DMS153 treated with DMSO at 0.1 percent for 48 hours (cell line): ENCODE measurements at regions not wholly inside any gene's neighbourhood (a gene's known extent, or its start where the extent isn't known, plus 50 kb on each side); places are given as distances from the start of the nearest gene placed in this dataset.

Experiments
- DNase-seq: peaks from one replicate; lab custom pipeline; 2025; ENCODE audit not compliant: unreplicated experiment; lab: John Stamatoyannopoulos, UW

GRCh38 chr9:95733741-95734666 is 141.5 kb upstream of the ERCC6L2 start:
- DNase-seq, result no peak

GRCh38 chr9:95732802-95733688 is 142.4 kb upstream of the ERCC6L2 start:
- no peak for DNase-seq

DNA sequence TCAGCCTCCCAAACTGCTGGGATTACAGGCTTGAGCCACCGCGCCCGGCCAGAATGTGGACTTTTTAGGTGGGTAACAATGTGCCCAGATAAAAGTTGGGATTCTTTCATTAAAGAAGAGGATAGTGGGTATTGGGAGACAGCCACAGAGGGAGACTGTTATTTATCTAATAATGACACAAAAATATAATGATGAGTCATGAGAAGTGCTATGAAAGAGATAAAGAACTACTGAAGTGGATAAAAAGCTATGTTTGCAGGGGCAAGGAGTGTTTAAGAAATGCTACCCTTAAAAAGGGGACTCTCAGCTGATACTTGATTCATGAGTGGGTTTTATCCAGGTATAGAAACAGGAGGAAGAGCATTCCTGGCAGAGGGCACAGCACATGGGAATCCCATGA is 143.6 kb upstream of the ERCC6L2 start:
- no peak for DNase-seq

DNA sequence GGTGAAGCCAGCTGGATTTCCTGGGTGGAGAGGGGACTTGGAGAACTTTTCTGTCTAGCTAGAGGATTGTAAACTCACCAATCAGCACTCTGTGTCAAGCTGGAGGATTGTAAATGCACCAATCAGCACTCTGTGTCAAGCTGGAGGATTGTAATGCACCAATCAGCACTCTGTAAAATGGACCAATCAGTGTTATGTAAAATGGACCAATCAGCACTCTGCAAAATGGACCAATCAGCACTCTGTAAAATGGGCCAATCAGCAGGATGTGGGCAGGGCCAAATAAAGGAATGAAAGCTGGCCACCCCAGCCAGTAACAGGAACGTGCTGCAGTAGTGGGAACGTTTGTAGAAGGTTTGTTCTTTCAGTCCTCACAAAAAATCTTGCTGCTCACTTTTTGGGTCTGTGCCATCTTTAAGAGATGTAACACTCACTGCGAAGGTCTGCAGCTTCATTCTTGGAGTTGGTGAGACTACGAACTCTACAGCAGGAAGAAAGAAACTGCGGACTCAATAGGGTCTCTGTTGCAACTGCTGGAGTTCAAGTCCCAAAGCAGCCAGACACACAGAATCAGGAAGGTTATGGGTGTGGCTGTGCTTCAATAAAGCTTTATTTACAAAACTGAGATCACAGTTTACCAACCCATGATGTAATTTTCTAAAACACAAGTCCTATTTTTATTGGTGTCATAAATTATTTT is 145.7 kb upstream of the ERCC6L2 start:
- DNase-seq, result no peak

DNA sequence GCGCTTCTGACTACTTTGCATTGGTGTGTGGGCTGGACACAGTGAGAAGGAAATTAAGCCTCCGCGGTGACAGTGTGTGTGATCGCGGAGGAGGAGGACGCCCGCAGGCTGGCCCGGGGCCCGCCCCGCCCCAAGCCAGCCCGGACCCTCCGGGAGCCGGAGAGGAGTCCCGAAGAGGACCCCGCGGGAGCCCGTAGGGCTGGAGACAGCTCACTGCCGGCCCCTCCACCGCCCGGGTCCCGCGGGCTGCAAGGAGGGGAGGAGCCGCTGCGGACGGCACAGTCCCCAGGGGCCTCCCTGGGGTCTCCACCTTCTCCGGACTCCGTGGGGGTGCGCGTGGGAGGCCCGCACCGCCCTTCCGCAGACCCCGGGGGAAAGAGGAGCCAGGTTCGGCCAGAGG is 146.4 kb upstream of the ERCC6L2 start:
- no peak for DNase-seq

GRCh38 chr9:95727947-95728520 is 147.5 kb upstream of the ERCC6L2 start:
- no peak for DNase-seq

- DNase-seq, result peak; percentile 35
These were observed 148.7 kb upstream of the ERCC6L2 start for GRCh38 chr9:95726756-95727155.

DNA sequence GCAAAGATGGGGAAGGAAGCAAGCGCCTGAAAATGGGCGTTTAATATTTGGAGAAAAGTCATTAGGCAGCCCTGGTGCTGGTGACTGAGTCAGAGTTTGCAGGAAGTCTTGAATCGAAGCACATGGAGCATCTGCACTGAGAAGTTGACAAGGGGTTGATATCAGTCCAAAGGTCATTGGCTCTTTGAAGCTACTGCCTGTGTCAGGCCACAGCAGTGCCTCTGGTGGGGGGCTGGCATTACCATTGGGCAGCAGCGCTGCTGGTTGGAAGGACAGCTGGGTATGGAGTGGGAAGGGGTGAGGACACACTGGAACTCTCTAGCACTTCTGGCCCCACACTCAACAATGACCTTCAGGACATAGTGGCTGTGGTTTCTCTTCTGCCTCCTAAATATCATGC is 150.4 kb upstream of the ERCC6L2 start:
- DNase-seq, result no peak

DNA sequence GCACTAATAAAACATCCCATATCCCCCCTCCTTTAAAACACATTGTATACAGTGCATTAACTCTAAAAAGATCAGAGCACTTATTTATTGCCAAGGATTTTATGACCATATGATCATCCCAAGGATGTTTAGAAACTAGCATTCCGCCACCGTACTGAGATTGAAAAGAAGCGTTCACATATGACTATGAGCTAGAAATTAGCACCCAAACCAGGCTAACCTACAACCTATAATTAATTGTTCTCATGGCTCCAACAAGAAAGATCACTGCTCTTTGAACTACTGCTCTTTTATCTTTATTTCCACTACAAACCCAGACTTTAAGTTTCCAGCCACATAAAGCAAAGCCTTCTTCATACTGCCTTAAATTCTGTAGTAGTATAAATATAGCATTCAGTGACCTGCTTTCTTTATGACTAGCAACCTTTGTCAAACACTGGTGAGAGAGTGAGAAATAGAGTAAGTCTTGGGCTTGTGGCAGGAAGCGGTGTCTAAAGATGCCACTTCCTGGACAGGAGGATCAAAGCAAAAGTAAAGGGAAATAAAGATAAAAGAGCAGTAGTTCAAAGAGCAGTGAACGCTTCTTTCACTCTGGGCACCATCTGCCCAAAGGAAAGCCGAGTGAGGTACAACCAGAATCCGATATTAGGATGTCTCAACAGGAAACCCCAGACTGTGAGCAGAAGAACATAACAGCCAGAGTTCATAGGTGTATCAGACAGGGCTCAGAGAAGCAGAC is 151.1 kb upstream of the ERCC6L2 start:
- no peak for DNase-seq

DNA sequence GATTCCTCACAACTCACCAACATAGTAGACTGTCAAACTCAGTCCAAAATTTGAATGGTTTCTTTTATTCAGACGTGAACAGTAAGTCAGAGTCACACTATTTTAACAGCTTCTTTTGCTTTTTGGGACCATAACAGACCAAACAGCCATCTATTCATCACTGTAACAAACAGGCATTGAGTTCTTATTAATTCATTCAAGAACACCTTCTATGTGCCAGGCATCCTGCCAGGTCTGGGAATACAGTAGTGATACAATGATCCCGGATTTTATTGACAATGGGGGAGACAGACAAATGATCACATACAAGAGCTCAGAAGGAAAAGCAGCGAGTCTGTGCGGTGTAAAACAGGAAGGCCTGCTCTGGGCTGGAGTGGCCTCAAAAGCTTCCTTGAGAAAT is 153.3 kb upstream of the ERCC6L2 start:
- peak; percentile 38 for DNase-seq

GRCh38 chr9:95721061-95721531 is 154.4 kb upstream of the ERCC6L2 start:
- DNase-seq, result peak; percentile 61

- no peak for DNase-seq
These were observed 155.0 kb upstream of the ERCC6L2 start for GRCh38 chr9:95720496-95720895.

DNA sequence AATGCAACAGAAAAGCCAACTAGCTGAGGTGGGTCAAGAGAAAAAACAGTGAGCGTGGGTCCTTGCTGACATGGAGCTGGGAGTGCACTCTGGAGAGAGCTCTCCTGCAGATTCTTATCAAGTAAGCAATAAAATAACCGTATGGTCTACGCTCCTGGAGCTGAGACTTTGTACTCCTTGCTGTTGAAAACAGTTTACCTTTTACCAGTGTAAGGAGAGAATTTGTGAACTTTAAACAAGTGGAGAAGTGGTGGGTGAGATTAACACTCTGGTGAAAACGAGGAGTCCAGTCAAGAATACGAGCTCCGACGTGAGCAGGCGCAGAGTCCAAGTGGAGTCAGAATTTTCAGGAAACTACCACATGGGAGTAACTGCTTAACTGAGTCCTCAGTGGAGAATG is 156.1 kb upstream of the ERCC6L2 start:
- no peak for DNase-seq

DNA sequence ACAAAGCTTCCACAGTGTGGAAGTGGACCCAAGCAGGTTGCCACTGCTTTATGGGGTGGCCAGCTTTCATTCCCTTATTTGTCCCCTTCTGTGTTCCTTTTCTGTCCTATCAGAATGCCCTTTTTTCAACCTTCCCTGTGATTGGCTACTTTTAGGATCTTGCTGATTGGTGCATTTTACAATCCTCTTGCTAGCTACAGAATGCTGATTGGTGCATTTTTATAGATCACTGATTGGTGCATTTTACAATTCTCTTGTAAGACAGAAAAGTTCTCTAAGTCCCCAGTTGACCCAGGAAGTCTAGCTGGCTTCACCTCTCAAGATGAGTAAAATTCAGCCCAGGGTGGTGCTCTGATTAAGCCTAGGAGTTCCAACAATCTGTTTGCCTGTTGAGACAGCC is 157.2 kb upstream of the ERCC6L2 start:
- no peak for DNase-seq

- DNase-seq, result no peak
These were observed 159.5 kb upstream of the ERCC6L2 start for GRCh38 chr9:95715868-95716435.

DNA sequence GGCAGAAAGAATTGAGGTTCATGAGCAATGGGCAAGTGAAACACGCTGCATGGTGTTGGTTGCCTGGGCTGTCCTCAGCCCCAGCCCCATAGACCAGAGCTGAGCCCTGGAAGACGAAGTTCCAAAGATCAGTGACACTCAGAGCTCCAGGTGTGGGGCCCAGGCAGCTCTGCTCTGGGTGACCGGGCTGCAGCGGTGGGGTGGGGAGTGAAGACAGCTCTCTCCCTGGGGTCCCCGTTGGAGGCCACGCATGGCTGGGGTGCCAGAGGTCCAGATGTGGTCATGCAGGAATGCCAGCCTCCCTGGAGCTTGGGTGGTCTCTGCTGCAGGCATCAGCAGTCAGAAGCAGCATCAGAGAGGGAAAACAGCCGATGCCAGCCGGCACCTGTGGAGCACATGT is 165.0 kb upstream of the ERCC6L2 start:
- DNase-seq, result no peak

GRCh38 chr9:95696701-95697100 is 178.8 kb upstream of the ERCC6L2 start:
- DNase-seq, result no peak

GRCh38 chr9:95691435-95691834 is 174.7 kb upstream of the PTCH1 start:
- DNase-seq, result no peak

DNA sequence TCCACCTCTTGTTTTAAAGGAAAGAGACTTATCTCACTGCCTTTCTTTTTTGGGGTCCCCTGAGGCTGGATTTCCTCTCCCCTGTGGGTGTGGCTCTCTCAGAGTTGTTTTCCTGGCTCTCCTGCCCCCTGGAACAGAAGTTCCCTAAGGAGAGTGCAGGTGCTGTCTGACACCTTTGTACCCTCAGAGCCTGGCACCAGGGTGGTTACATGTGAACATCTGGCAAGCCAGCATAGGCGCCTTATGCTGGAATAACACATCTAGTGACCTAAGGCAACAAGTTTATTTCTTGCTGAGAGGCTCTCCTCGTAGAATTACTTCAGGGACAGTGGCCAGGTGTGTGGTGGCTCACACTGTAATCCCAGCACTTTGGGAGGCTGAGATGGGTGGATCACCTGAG is 172.9 kb upstream of the PTCH1 start:
- DNase-seq, result no peak

- DNase-seq, result no peak
These were observed 167.7 kb upstream of the PTCH1 start for GRCh38 chr9:95684516-95684915.
